ENCODE measurements at regions not wholly inside any gene's neighbourhood (a gene's known extent, or its start where the extent isn't known, plus 50 kb on each side); places are given as distances from the start of the nearest gene placed in this dataset.

- WGBS, 2 experiments, result 90 to 100% methylated on average over 1 of the region's 1 CpG
- Histone ChIP-seq H3K27me3 (ENCODE audit: control insufficient read depth, insufficient read depth, low read length, poor library complexity, severe bottlenecking) (no peaks in the 10 kb centered on the region), H3K36me3 (ENCODE audit: control insufficient read depth, insufficient read depth, low read length) (no peaks in the 10 kb centered on the region), H3K4me1 (ENCODE audit: control insufficient read depth, insufficient read depth, low read length) (no peaks in the 10 kb centered on the region), H3K4me3 (ENCODE audit: insufficient read depth, low read depth, low read length) (no peak overlapping the region), H3K27ac (ENCODE audit: insufficient read depth, low read depth, low read length, poor library complexity, severe bottlenecking) (no peak overlapping the region), H3K9me3 (ENCODE audit: control insufficient read depth, low read length) (no peaks in the 10 kb centered on the region)
Measured at GRCh38 chr6:138605958-138606357, 106.7 kb upstream of the NHSL1 start.

GRCh38 chr6:138607478-138608433 lies 108.5 kb upstream of the NHSL1 start:
- Histone ChIP-seq H3K4me1 (ENCODE audit: control insufficient read depth, insufficient read depth, low read length) (no peaks in the 10 kb centered on the region), H3K36me3 (ENCODE audit: control insufficient read depth, insufficient read depth, low read length) (no peaks in the 10 kb centered on the region), H3K9me3 (ENCODE audit: control insufficient read depth, low read length) (no peaks in the 10 kb centered on the region), H3K4me3 (ENCODE audit: insufficient read depth, low read depth, low read length) (no peak overlapping the region), H3K27ac (ENCODE audit: insufficient read depth, low read depth, low read length, poor library complexity, severe bottlenecking) (no peak overlapping the region), H3K27me3 (ENCODE audit: control insufficient read depth, insufficient read depth, low read length, poor library complexity, severe bottlenecking) (no peaks in the 10 kb centered on the region)
- WGBS, 2 experiments, result 87 to 94% methylated on average over 9 of the region's 10 CpGs

GRCh38 chr6:138608896-138609295 lies 109.6 kb upstream of the NHSL1 start:
- H3K4me1 ChIP-seq (ENCODE audit: control insufficient read depth, insufficient read depth, low read length), result no peaks in the 10 kb centered on the region
- H3K4me3 ChIP-seq (ENCODE audit: insufficient read depth, low read depth, low read length), result no peak overlapping the region
- H3K27me3 ChIP-seq (ENCODE audit: control insufficient read depth, insufficient read depth, low read length, poor library complexity, severe bottlenecking), result no peaks in the 10 kb centered on the region
- H3K36me3 ChIP-seq (ENCODE audit: control insufficient read depth, insufficient read depth, low read length), result no peaks in the 10 kb centered on the region
- no CpG with 5 or more reads among the region's 1 CpG for WGBS, 2 experiments
- H3K9me3 ChIP-seq (ENCODE audit: control insufficient read depth, low read length), result no peaks in the 10 kb centered on the region
- H3K27ac ChIP-seq (ENCODE audit: insufficient read depth, low read depth, low read length, poor library complexity, severe bottlenecking), result no peak overlapping the region

GRCh38 chr6:138609801-138610430 lies 110.6 kb upstream of the NHSL1 start:
- H3K4me1 ChIP-seq (ENCODE audit: control insufficient read depth, insufficient read depth, low read length), result no peaks in the 10 kb centered on the region
- H3K36me3 ChIP-seq (ENCODE audit: control insufficient read depth, insufficient read depth, low read length), result no peaks in the 10 kb centered on the region
- no peaks in the 10 kb centered on the region for H3K9me3 ChIP-seq (ENCODE audit: control insufficient read depth, low read length)
- H3K4me3 ChIP-seq (ENCODE audit: insufficient read depth, low read depth, low read length), result no peak overlapping the region
- WGBS, 2 experiments, result 88 to 92% methylated on average over 5 of the region's 6 CpGs
- no peak overlapping the region for H3K27ac ChIP-seq (ENCODE audit: insufficient read depth, low read depth, low read length, poor library complexity, severe bottlenecking)
- no peaks in the 10 kb centered on the region for H3K27me3 ChIP-seq (ENCODE audit: control insufficient read depth, insufficient read depth, low read length, poor library complexity, severe bottlenecking)

GRCh38 chr6:138610816-138611215 lies 111.5 kb upstream of the NHSL1 start:
- Histone ChIP-seq H3K4me1 (ENCODE audit: control insufficient read depth, insufficient read depth, low read length) (no peaks in the 10 kb centered on the region), H3K27me3 (ENCODE audit: control insufficient read depth, insufficient read depth, low read length, poor library complexity, severe bottlenecking) (no peaks in the 10 kb centered on the region), H3K4me3 (ENCODE audit: insufficient read depth, low read depth, low read length) (no peak overlapping the region), H3K36me3 (ENCODE audit: control insufficient read depth, insufficient read depth, low read length) (no peaks in the 10 kb centered on the region), H3K27ac (ENCODE audit: insufficient read depth, low read depth, low read length, poor library complexity, severe bottlenecking) (no peak overlapping the region), H3K9me3 (ENCODE audit: control insufficient read depth, low read length) (no peaks in the 10 kb centered on the region)
- WGBS, 2 experiments, result 87 to 90% methylated on average over 6 to 7 of the region's 7 CpGs

GRCh38 chr6:138614151-138614550 lies 114.9 kb upstream of the NHSL1 start:
- H3K27me3 ChIP-seq (ENCODE audit: control insufficient read depth, insufficient read depth, low read length, poor library complexity, severe bottlenecking), result no peaks in the 10 kb centered on the region
- H3K4me1 ChIP-seq (ENCODE audit: control insufficient read depth, insufficient read depth, low read length), result no peaks in the 10 kb centered on the region
- no peak overlapping the region for H3K27ac ChIP-seq (ENCODE audit: insufficient read depth, low read depth, low read length, poor library complexity, severe bottlenecking)
- no peaks in the 10 kb centered on the region for H3K9me3 ChIP-seq (ENCODE audit: control insufficient read depth, low read length)
- WGBS, 2 experiments, result 95 to 100% methylated on average over 2 of the region's 2 CpGs
- H3K36me3 ChIP-seq (ENCODE audit: control insufficient read depth, insufficient read depth, low read length), result no peaks in the 10 kb centered on the region
- no peak overlapping the region for H3K4me3 ChIP-seq (ENCODE audit: insufficient read depth, low read depth, low read length)

- Histone ChIP-seq H3K27me3 (ENCODE audit: control insufficient read depth, insufficient read depth, low read length, poor library complexity, severe bottlenecking) (no peaks in the 10 kb centered on the region), H3K36me3 (ENCODE audit: control insufficient read depth, insufficient read depth, low read length) (no peaks in the 10 kb centered on the region), H3K27ac (ENCODE audit: insufficient read depth, low read depth, low read length, poor library complexity, severe bottlenecking) (no peak overlapping the region), H3K4me1 (ENCODE audit: control insufficient read depth, insufficient read depth, low read length) (no peaks in the 10 kb centered on the region), H3K9me3 (ENCODE audit: control insufficient read depth, low read length) (no peaks in the 10 kb centered on the region), H3K4me3 (ENCODE audit: insufficient read depth, low read depth, low read length) (no peak overlapping the region)
- 90 to 91% methylated on average over 2 to 3 of the region's 3 CpGs for WGBS, 2 experiments
Measured at GRCh38 chr6:138618168-138618567, 118.9 kb upstream of the NHSL1 start.

- H3K9me3 ChIP-seq (ENCODE audit: control insufficient read depth, low read length), result no peaks in the 10 kb centered on the region
- H3K27ac ChIP-seq (ENCODE audit: insufficient read depth, low read depth, low read length, poor library complexity, severe bottlenecking), result no peak overlapping the region
- H3K4me1 ChIP-seq (ENCODE audit: control insufficient read depth, insufficient read depth, low read length), result no peaks in the 10 kb centered on the region
- no peaks in the 10 kb centered on the region for H3K27me3 ChIP-seq (ENCODE audit: control insufficient read depth, insufficient read depth, low read length, poor library complexity, severe bottlenecking)
- 87 to 89% methylated on average over 3 of the region's 3 CpGs for WGBS, 2 experiments
- no peaks in the 10 kb centered on the region for H3K36me3 ChIP-seq (ENCODE audit: control insufficient read depth, insufficient read depth, low read length)
- H3K4me3 ChIP-seq (ENCODE audit: insufficient read depth, low read depth, low read length), result no peak overlapping the region
Measured at GRCh38 chr6:138620630-138621029, 121.3 kb upstream of the NHSL1 start.

GRCh38 chr6:138622967-138623366 lies 123.7 kb upstream of the NHSL1 start:
- no peak overlapping the region for H3K27ac ChIP-seq (ENCODE audit: insufficient read depth, low read depth, low read length, poor library complexity, severe bottlenecking)
- H3K4me1 ChIP-seq (ENCODE audit: control insufficient read depth, insufficient read depth, low read length), result no peaks in the 10 kb centered on the region
- no peaks in the 10 kb centered on the region for H3K27me3 ChIP-seq (ENCODE audit: control insufficient read depth, insufficient read depth, low read length, poor library complexity, severe bottlenecking)
- no peaks in the 10 kb centered on the region for H3K36me3 ChIP-seq (ENCODE audit: control insufficient read depth, insufficient read depth, low read length)
- H3K4me3 ChIP-seq (ENCODE audit: insufficient read depth, low read depth, low read length), result no peak overlapping the region
- no peaks in the 10 kb centered on the region for H3K9me3 ChIP-seq (ENCODE audit: control insufficient read depth, low read length)
- WGBS, 2 experiments, result 94 to 96% methylated on average over 5 of the region's 5 CpGs

- WGBS, 2 experiments, result 92 to 94% methylated on average over 3 of the region's 3 CpGs
- H3K36me3 ChIP-seq (ENCODE audit: control insufficient read depth, insufficient read depth, low read length), result no peaks in the 10 kb centered on the region
- no peak overlapping the region for H3K4me3 ChIP-seq (ENCODE audit: insufficient read depth, low read depth, low read length)
- no peaks in the 10 kb centered on the region for H3K27me3 ChIP-seq (ENCODE audit: control insufficient read depth, insufficient read depth, low read length, poor library complexity, severe bottlenecking)
- peaks cover 5% of the 10 kb centered on the region for H3K4me1 ChIP-seq (ENCODE audit: control insufficient read depth, insufficient read depth, low read length)
- no peak overlapping the region for H3K27ac ChIP-seq (ENCODE audit: insufficient read depth, low read depth, low read length, poor library complexity, severe bottlenecking)
- H3K9me3 ChIP-seq (ENCODE audit: control insufficient read depth, low read length), result no peaks in the 10 kb centered on the region
Measured at GRCh38 chr6:138631566-138631965, 132.3 kb upstream of the NHSL1 start.
